H1 (cell line): ENCODE measurements at regions not wholly inside any gene's neighbourhood (a gene's known extent, or its start where the extent isn't known, plus 50 kb on each side); places are given as distances from the start of the nearest gene placed in this dataset.

Experiments used
- CTCF ChIA-PET: fragments of 300-600 bp; sonication (Branson Sonifier 250); formaldehyde crosslinking; loops from one replicate; lab custom pipeline; 2021; ENCODE audit not compliant: partially characterized antibody; lab: Charles Lee
- POLR2A ChIA-PET: fragments of 300-600 bp; sonication (Branson Sonifier 250); formaldehyde crosslinking; loops from one replicate; lab custom pipeline; 2021; ENCODE audit warnings: inconsistent platforms; ENCODE audit not compliant: partially characterized antibody; lab: Charles Lee
- DNase-seq, 2 experiments: peaks; one replicate each; pipeline versions ENCODE4 v3.0.0 to v3.0.0-alpha.2; 2010 to 2022; ENCODE audit warnings: low spot score in 2 of 2, low read depth in 1 of 2, mixed read lengths in 1 of 2
- FAIRE-seq: peaks from 2 replicates; lab custom pipeline; 2011; peaks lifted over from hg19 to GRCh38; lab: Jason Lieb, UNC
- H2AFZ ChIP-seq: 2 replicates; pipeline ENCODE4 v1.8.1; 2012; ENCODE audit warnings: low read length, inconsistent platforms
- H2AK5ac ChIP-seq: 2 replicates; pipeline ENCODE4 v1.6.1; 2013; ENCODE audit warnings: low read depth, low read length
- H2BK120ac ChIP-seq: replicated peaks from 2 replicates; pipeline ENCODE3; 2013; ENCODE audit warnings: low read depth, low read length, inconsistent platforms
- H2BK12ac ChIP-seq: 2 replicates; pipeline ENCODE4 v1.6.1; 2013; ENCODE audit warnings: low read depth, low read length
- H2BK15ac ChIP-seq: 2 replicates; pipeline ENCODE4 v1.6.1; 2013; ENCODE audit warnings: low read length
- H2BK20ac ChIP-seq: 2 replicates; pipeline ENCODE4 v1.6.1; 2013; ENCODE audit warnings: low read length
- H2BK5ac ChIP-seq: 2 replicates; pipeline ENCODE4 v1.6.1; 2013; ENCODE audit warnings: low read depth, low read length
- H3K14ac ChIP-seq: 2 replicates; pipeline ENCODE4 v1.6.1; 2013; ENCODE audit warnings: inconsistent platforms; ENCODE audit not compliant: insufficient read length
- H3K18ac ChIP-seq: 2 replicates; pipeline ENCODE4 v1.6.1; 2013; ENCODE audit warnings: low read length; ENCODE audit errors: extremely low read depth
- H3K23ac ChIP-seq: 2 replicates; pipeline ENCODE4 v1.6.1; 2013; ENCODE audit warnings: inconsistent platforms; ENCODE audit not compliant: insufficient read length
- H3K23me2 ChIP-seq: 2 replicates; pipeline ENCODE4 v1.6.1; 2013; ENCODE audit warnings: low read depth, low read length
- H3K27ac ChIP-seq: 2 replicates; pipeline ENCODE4 v1.6.1; 2011; ENCODE audit warnings: low read depth, low read length, inconsistent platforms
- H3K27me3 ChIP-seq, 4 experiments: replicated peaks in 1 of 4; 1 replicate in 1 of 4; 2 replicates in 3 of 4; pipeline versions ENCODE4 v1.6.1 to v1.8.1; 2011 to 2013; ENCODE audit warnings: low read length in 3 of 4, mild to moderate bottlenecking in 3 of 4, inconsistent platforms in 2 of 4, mixed read lengths in 2 of 4, moderate library complexity in 1 of 4; ENCODE audit not compliant: control insufficient read depth in 3 of 4, insufficient read depth in 3 of 4; ENCODE audit errors: extremely low read depth in 1 of 4
- H3K36me3 ChIP-seq, 4 experiments: 2 replicates each; pipeline versions ENCODE4 v1.6.1 to v1.8.1; 2011 to 2013; ENCODE audit warnings: mild to moderate bottlenecking in 4 of 4, low read length in 3 of 4, moderate library complexity in 2 of 4, control low read depth in 1 of 4, inconsistent platforms in 1 of 4; ENCODE audit not compliant: insufficient read depth in 4 of 4, control insufficient read depth in 2 of 4
- H3K4ac ChIP-seq: replicated peaks from 2 replicates; pipeline ENCODE3; 2013; ENCODE audit warnings: low read length, low read depth, mixed read lengths, inconsistent platforms; ENCODE audit not compliant: insufficient read length
- H3K4me1 ChIP-seq, 4 experiments: replicated peaks in 1 of 4; 1 replicate in 1 of 4; 2 replicates in 3 of 4; pipeline versions ENCODE4 v1.6.1 to v1.8.1; 2011 to 2013; ENCODE audit warnings: low read length in 3 of 4, inconsistent platforms in 2 of 4, mixed read lengths in 1 of 4; ENCODE audit not compliant: insufficient read depth in 4 of 4, control insufficient read depth in 3 of 4
- H3K4me2 ChIP-seq, 2 experiments: 2 replicates each; pipeline versions ENCODE4 v1.6.1 to v1.8.1; 2011 to 2013; ENCODE audit warnings: low read depth in 2 of 2, low read length in 2 of 2, control low read depth in 1 of 2, inconsistent platforms in 1 of 2, mild to moderate bottlenecking in 1 of 2; ENCODE audit not compliant: insufficient read depth in 1 of 2
- H3K4me3 ChIP-seq, 4 experiments: fragments of 200-600, 300-600 bp in 1 of 4; sonication (generic), shearing (Covaris generic), sonication (Bioruptor Twin) in 1 of 4; 2 replicates each; pipeline versions ENCODE4 v1.5.1 to v1.8.1; 2011 to 2016; ENCODE audit warnings: low read length in 4 of 4, low read depth in 3 of 4, control low read depth in 2 of 4, inconsistent platforms in 2 of 4, mild to moderate bottlenecking in 2 of 4, mixed read lengths in 1 of 4, moderate library complexity in 1 of 4; ENCODE audit not compliant: insufficient read depth in 2 of 4; ENCODE audit errors: extremely low read depth in 1 of 4
- H3K56ac ChIP-seq: replicated peaks from 2 replicates; pipeline ENCODE3; 2013; ENCODE audit warnings: low read depth, mild to moderate bottlenecking, mixed read lengths, low read length, inconsistent platforms; ENCODE audit not compliant: insufficient read length
- H3K79me1 ChIP-seq: 2 replicates; pipeline ENCODE4 v1.6.1; 2013; ENCODE audit warnings: low read depth, low read length, control low read depth
- H3K79me2 ChIP-seq, 2 experiments: 2 replicates each; pipeline versions ENCODE4 v1.6.1 to v1.8.1; 2012 to 2013; ENCODE audit warnings: low read length in 2 of 2, mild to moderate bottlenecking in 2 of 2, inconsistent platforms in 1 of 2; ENCODE audit not compliant: insufficient read depth in 2 of 2, control insufficient read depth in 1 of 2
- H3K9ac ChIP-seq, 4 experiments: replicated peaks in 1 of 4; 1 replicate in 1 of 4; 2 replicates in 3 of 4; pipeline versions ENCODE4 v1.6.1 to v1.8.1; 2011 to 2013; ENCODE audit warnings: low read depth in 3 of 4, low read length in 3 of 4, control low read depth in 2 of 4, mild to moderate bottlenecking in 2 of 4, moderate library complexity in 2 of 4, inconsistent platforms in 1 of 4; ENCODE audit errors: extremely low read depth in 1 of 4
- H3K9me3 ChIP-seq, 2 experiments: 2 replicates each; pipeline versions ENCODE4 v1.6.1 to v1.8.1; 2012 to 2013; ENCODE audit warnings: mild to moderate bottlenecking in 2 of 2, moderate library complexity in 2 of 2, control low read depth in 1 of 2, inconsistent platforms in 1 of 2, low read depth in 1 of 2, low read length in 1 of 2, mixed read lengths in 1 of 2; ENCODE audit not compliant: insufficient read depth in 2 of 2
- H4K20me1 ChIP-seq, 2 experiments: replicated peaks in 1 of 2; 2 replicates each; pipeline versions ENCODE3 to v1.8.1; 2011 to 2013; ENCODE audit warnings: inconsistent platforms in 2 of 2, low read length in 2 of 2, mild to moderate bottlenecking in 1 of 2; ENCODE audit not compliant: insufficient read depth in 2 of 2, control insufficient read depth in 1 of 2
- H4K5ac ChIP-seq: 2 replicates; pipeline ENCODE4 v1.6.1; 2013; ENCODE audit warnings: low read length, low read depth, mixed read lengths, inconsistent platforms; ENCODE audit not compliant: insufficient read length
- H4K8ac ChIP-seq: 2 replicates; pipeline ENCODE4 v1.8.0; 2013; ENCODE audit warnings: mild to moderate bottlenecking, moderate library complexity, low read length, inconsistent platforms; ENCODE audit not compliant: insufficient read depth; ENCODE audit errors: extremely low read depth
- H4K91ac ChIP-seq: replicated peaks from 2 replicates; pipeline ENCODE3; 2013; ENCODE audit warnings: low read length, mixed read lengths, inconsistent platforms; ENCODE audit not compliant: insufficient read length
- BACH1 ChIP-seq: IDR thresholded peaks from 2 replicates; pipeline ENCODE4 v1.6.1; 2012; ENCODE audit warnings: low read length, improper control_type of control experiment
- CHD2 ChIP-seq: IDR thresholded peaks from 2 replicates; pipeline ENCODE4 v1.6.1; 2012; ENCODE audit warnings: low read length, improper control_type of control experiment
- EZH2 ChIP-seq: fragments of 200-600 bp; sonication (generic); IDR thresholded peaks from 2 replicates; pipeline ENCODE4 v1.7.1; 2012; ENCODE audit warnings: low read depth, mild to moderate bottlenecking, moderate library complexity, low read length, inconsistent platforms; ENCODE audit not compliant: severe bottlenecking
- HDAC2 ChIP-seq, 2 experiments: fragments of 300-600 bp in 1 of 2; sonication (generic) in 1 of 2; IDR thresholded peaks; 2 replicates each; pipeline ENCODE4 v1.6.1; 2011 to 2012; ENCODE audit warnings: low read depth in 2 of 2, low read length in 2 of 2, mild to moderate bottlenecking in 2 of 2, moderate library complexity in 2 of 2, borderline replicate concordance in 1 of 2, inconsistent platforms in 1 of 2
- RAD21 ChIP-seq, 2 experiments: IDR thresholded peaks in 1 of 2; conservative IDR thresholded peaks in 1 of 2; 2 replicates each; pipeline ENCODE4 v1.6.1; 2011; ENCODE audit warnings: low read depth in 2 of 2, low read length in 2 of 2, improper control_type of control experiment in 1 of 2, inconsistent platforms in 1 of 2, mild to moderate bottlenecking in 1 of 2, moderate library complexity in 1 of 2
- RXRA ChIP-seq: IDR thresholded peaks from 2 replicates; pipeline ENCODE4 v1.6.1; 2011; ENCODE audit warnings: low read depth, mild to moderate bottlenecking, low read length, moderate library complexity; ENCODE audit not compliant: insufficient read depth
- SIRT6 ChIP-seq: IDR thresholded peaks from one replicate; pipeline ENCODE4 v1.7.1; 2012; ENCODE audit warnings: low read length, inconsistent platforms
- WGBS, 2 experiments: shearing (Covaris generic) in 1 of 2; methylation state at CpG; one replicate each; pipeline versions ENCODE4 v1.1.6 to v1.1.7; 2013 to 2015; ENCODE audit warnings: low lambda C conversion rate in 2 of 2, mixed read lengths in 2 of 2, inconsistent platforms in 1 of 2, low coverage in 1 of 2, missing lambda C conversion rate in 1 of 2; ENCODE audit not compliant: insufficient replicate concordance in 2 of 2, insufficient coverage in 1 of 2, insufficient read length in 1 of 2; ENCODE audit errors: extremely low coverage in 1 of 2, missing lambda C conversion rate in 1 of 2; 5-methylcytosine and 5-hydroxymethylcytosine counted together
- TF ChIP-seq, protein P1 (sequence below): IDR thresholded peaks from 2 replicates; pipeline ENCODE4 v1.6.1; 2012; ENCODE audit warnings: inconsistent platforms

- TF ChIP-seq HDAC2 (IDR thresholded peaks at IDR 0.05; ENCODE audit: borderline replicate concordance in 1 of 2, low read depth in 2 of 2, low read length in 2 of 2), result no peak
- no peak for TF ChIP-seq CHD2
- TF ChIP-seq, protein P1, sequence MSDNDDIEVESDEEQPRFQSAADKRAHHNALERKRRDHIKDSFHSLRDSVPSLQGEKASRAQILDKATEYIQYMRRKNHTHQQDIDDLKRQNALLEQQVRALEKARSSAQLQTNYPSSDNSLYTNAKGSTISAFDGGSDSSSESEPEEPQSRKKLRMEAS, result no peak
- no peak for TF ChIP-seq BACH1
- TF ChIP-seq RAD21 (IDR thresholded peaks at IDR 0.05 in 1 of 2, conservative IDR thresholded peaks at IDR 0.05 in 1 of 2; ENCODE audit: low read depth in 2 of 2, low read length in 2 of 2), result no peak
- no peak for TF ChIP-seq EZH2
- no peak for TF ChIP-seq RXRA
- TF ChIP-seq SIRT6, result no peak
- no peak for FAIRE-seq
These were observed 91.1 kb upstream of the PGRMC2 start for GRCh38 chr4:128378668-128379067.

More at GRCh38 chr4:128378668-128379067, 91.1 kb upstream of the PGRMC2 start:
- H3K4me2 ChIP-seq, result no peak overlapping the region
- H4K8ac ChIP-seq, result no peak overlapping the region
- no peak overlapping the region for H2BK12ac ChIP-seq
- H4K20me1 ChIP-seq, result no peaks in the 10 kb centered on the region
- no peaks in the 10 kb centered on the region for H3K23me2 ChIP-seq
- CTCF ChIA-PET, result interaction anchor here (0.6 to 2.5 kb wide), 4 partner anchors 12 to 92 kb away, joined by 3 to 10 read pairs (median 3); no protein-coding TSS in a partner anchor
- H3K36me3 ChIP-seq, result no peaks in the 10 kb centered on the region
- no peak overlapping the region for H3K14ac ChIP-seq
- no peaks in the 10 kb centered on the region for H3K79me1 ChIP-seq
- no peak overlapping the region for H2BK5ac ChIP-seq
- no peak overlapping the region for H4K5ac ChIP-seq
- no peak overlapping the region for H3K18ac ChIP-seq
- POLR2A ChIA-PET, result interaction anchor here (1.0 kb wide), 1 partner anchor 434 kb away, joined by 5 read pairs; no protein-coding TSS in a partner anchor
- H4K91ac ChIP-seq, result no peak overlapping the region
- no peak overlapping the region for H2BK20ac ChIP-seq
- H2BK120ac ChIP-seq, result no peak overlapping the region
- H2AFZ ChIP-seq, result no peak overlapping the region
- no peak overlapping the region for H3K4me3 ChIP-seq
- no peak for DNase-seq
- H3K56ac ChIP-seq, result no peak overlapping the region
- 96% methylated on average over 3 of the region's 3 CpGs; no CpG with 5 or more reads in 1 of the 2 experiments for WGBS, 2 experiments
- H3K27me3 ChIP-seq, result no peaks in the 10 kb centered on the region; a peak in 1 of 7 replicates
- no peaks in the 10 kb centered on the region for H3K79me2 ChIP-seq
- no peak overlapping the region for H2BK15ac ChIP-seq
- H3K23ac ChIP-seq, result no peak overlapping the region
- H3K27ac ChIP-seq, result no peak overlapping the region
- H3K4me1 ChIP-seq, result no peaks in the 10 kb centered on the region; a peak in 2 of 7 replicates
- no peak overlapping the region for H2AK5ac ChIP-seq
- H3K9me3 ChIP-seq, result peaks cover 9 to 16% of the 10 kb centered on the region in 2 experiments; a peak in 3 of 4 replicates
- H3K9ac ChIP-seq, result no peak overlapping the region
- H3K4ac ChIP-seq, result no peak overlapping the region
